Skin epidermis (tissue), 12 donors: ENCODE measurements at regions not wholly inside any gene's neighbourhood (a gene's known extent, or its start where the extent isn't known, plus 50 kb on each side); places are given as distances from the start of the nearest gene placed in this dataset.

Source experiments
- H3K27ac ChIP-seq, 21 experiments: fragments of 200-600 bp; sonication (generic) in 11 of 21; one replicate each; pipeline ENCODE4 v1.5.0; 2020; ENCODE audit warnings: mild to moderate bottlenecking in 3 of 21, inconsistent platforms in 2 of 21, moderate library complexity in 2 of 21
- H3K4me3 ChIP-seq, 7 experiments: fragments of 200-600 bp; sonication (generic) in 2 of 7; one replicate each; pipeline ENCODE4 v1.5.0; 2020; ENCODE audit warnings: inconsistent platforms in 2 of 7, mild to moderate bottlenecking in 2 of 7, moderate library complexity in 1 of 7

DNA sequence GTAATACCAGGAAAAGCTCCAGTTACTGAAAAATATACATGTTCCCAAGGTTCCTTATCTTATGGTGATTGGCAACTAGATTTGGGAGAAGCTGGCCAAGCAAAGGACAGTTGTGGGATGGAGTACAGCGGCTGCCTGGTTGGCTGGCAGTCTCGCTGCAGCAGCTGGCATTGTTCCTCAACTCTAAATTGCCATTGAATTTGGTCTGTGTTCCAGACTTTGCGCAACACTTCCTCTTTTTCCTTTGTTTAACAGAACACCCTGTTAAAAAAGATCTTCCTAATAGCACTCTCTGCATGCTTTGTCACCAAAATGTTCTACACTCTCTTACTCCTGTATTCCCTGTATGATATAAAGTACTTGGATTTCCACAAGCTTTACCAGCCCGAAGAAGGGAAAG lies 420.6 kb upstream of the RBMS3 start:
- Histone ChIP-seq H3K27ac (no peak overlapping the region), H3K4me3 (no peak overlapping the region)

DNA sequence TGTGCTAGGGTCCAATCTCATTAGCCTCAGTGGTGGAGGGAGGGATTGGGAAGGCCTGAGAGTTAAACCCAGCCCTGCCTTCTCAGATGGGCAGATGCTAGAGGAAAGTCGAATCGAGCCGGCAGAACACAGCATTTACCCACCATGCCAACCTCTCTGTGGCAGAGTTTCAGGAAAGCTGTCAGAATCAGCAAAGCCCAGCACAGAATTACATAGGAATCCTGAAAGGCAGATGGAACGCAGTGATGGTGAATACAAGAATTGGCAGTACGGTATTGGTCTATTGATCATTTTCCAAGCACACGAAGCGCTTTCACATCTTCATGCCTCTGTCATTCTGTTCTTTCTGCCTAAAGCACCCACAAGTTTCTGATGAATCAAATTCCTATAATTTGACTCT lies 417.7 kb upstream of the RBMS3 start:
- no peak overlapping the region for H3K27ac ChIP-seq
- no peak overlapping the region for H3K4me3 ChIP-seq

DNA sequence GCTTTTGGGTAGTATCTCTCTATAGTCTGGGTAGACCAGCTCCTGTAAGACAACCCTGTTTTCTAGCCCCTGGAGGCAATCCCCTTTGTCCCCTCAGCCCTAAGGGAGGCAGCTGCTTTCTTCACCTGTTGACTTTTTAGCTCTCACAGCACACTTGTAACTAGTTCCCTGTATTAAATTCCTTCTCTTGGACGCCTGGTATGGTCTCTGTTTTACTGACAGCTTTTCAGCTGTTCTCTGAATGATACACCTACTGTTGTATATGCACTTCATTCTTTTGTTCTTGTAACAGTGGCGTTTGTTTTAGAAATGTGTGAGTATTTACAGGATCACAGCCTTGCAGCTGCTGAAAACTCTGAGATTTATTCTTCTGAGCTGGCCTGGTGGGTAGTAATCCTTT lies 413.0 kb upstream of the RBMS3 start:
- H3K27ac ChIP-seq = no peak overlapping the region
- H3K4me3 ChIP-seq = no peak overlapping the region

DNA sequence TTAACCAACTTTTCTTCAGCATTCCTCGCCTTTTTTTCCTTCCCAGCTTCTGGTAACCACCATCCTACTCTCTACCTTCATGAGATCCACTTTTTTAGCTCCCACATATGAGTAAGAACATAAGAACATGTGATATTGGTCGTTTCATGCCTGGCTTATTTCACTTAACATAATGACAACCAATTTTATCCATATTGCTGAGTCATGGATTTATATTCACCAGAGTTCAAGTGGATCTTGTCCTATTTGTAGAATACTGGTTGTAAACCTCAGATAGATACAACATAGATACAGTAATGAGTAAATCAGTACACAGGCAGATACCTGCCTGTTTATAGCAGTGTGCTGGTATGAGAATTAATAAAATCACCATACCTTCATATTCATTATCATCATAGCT lies 412.0 kb upstream of the RBMS3 start:
- Histone ChIP-seq H3K4me3 (no peak overlapping the region), H3K27ac (no peak overlapping the region)

DNA sequence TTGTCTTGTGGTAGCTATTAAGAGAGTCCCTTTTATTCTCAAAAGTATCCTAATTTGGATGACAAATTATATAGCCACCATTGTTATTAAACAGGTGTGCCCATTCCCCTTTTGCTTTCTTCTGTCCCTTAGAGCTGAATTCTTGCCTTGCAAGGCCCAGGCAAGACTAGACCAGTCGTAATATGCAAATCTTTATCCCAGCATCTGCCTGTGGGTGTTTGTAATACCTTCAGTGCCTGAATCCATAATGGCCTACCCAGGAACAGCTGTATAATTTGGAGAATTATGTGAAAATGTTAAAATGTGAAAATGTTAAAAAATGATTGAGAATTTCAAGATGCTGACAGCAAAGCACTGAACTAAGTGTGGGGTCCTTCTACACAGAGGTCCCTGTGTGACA lies 403.0 kb upstream of the RBMS3 start:
- Histone ChIP-seq H3K4me3 (no peak overlapping the region), H3K27ac (no peak overlapping the region)

DNA sequence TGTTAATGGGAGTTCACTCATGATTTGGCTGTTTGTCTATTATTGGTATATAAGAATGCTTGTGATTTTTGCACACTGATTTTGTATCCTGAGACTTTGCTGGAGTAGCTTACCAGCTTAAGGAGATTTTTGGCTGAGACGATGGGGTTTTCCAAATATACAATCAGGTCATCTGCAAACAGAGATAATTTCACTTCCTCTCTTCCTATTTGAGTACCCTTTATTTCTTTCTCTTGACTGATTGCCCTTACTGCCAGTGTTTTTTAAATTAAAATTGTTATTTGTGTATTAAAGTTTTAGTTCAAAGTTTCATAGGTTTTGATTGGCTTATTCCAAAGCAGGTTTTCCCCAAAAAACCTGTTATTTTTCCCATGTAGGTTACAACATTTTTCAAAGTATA lies 390.5 kb upstream of the RBMS3 start:
- Histone ChIP-seq H3K27ac (no peak overlapping the region), H3K4me3 (no peak overlapping the region)

DNA sequence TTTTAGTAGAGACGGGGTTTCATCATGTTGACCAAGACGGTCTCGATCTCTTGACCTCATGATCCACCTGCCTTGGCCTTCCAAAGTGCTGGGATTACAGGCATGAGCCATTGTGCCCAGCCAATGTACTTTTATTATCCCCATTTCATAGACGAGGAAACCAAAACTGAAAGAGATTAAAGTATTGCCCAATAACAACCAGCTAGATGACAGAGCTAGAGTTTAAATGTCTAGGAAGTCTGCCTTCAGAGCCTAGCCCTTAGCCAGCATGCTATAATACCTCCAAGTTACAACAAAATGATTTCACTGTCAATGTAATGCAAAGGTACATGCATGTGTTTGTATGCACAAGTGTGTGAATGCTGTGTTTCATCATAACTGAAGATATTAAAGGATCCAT lies 389.4 kb upstream of the RBMS3 start:
- no peak overlapping the region for H3K4me3 ChIP-seq

DNA sequence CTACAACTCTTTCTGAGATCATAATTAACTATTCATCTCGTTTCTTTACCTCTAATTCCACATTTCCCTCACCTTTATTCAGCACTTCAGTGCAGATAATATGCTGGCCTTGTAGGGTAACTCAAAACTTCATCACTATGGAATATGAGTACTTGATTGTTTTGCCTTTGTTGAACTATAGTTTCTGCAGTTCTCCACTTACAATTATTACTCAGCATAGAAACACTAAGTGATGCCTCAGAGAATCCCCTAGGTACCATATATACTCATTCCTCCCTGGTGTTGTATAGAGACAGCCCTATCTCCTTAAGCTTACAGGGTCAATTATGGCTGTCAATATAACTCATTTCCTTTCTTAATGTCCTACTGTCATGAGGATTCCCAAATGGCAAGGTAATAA lies 380.6 kb upstream of the RBMS3 start:
- H3K27ac ChIP-seq = peak overlapping the region in 1 of 21 experiments; percentile 8
- no peak overlapping the region for H3K4me3 ChIP-seq

More for the DNA sequence above, 389.4 kb upstream of the RBMS3 start:
- no peak overlapping the region for H3K27ac ChIP-seq

DNA sequence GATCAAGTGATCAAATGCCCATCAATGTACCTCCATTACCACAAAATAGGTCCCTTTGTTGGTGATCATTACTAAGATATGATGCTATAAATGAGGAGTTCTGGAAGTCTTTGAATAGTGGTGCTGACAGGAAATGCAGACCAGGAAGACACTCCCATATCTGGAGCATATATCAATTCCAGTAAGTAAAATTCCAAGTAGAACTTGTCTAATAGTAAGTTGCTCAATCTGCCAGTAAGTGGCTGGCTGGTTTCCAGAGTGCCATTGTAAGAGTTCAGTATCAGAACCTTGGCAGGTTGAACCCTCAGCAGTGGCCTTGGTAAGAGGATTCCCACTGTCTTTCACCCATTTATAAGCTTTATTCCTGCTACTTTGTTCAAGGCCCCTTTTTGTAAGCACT lies 379.9 kb upstream of the RBMS3 start:
- Histone ChIP-seq H3K4me3 (no peak overlapping the region), H3K27ac (peak overlapping the region in 2 of 21 experiments; percentile 23 to 38)

DNA sequence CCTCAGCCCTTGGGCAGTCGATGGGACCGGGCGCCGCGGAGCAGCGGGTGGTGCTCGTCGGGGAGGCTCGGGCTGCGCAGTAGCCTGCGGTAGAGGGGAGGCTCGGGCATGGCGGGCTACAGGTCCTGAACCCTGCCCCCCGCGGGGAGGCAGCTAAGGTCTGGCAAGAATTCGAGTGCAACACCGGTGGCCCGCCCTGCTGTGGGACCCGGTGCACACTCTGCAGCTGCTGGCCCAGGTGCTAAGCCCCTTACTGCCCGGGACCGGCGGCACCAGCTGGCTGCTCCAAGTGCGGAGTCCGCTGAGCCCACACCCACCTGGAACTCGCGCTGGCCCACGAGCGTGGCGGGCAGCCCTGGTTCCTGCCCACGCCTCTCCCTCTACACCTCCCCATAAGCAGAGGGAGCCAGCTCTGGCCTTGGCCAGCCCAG lies 377.7 kb upstream of the RBMS3 start:
- H3K4me3 ChIP-seq = no peak overlapping the region
- no peak overlapping the region for H3K27ac ChIP-seq

DNA sequence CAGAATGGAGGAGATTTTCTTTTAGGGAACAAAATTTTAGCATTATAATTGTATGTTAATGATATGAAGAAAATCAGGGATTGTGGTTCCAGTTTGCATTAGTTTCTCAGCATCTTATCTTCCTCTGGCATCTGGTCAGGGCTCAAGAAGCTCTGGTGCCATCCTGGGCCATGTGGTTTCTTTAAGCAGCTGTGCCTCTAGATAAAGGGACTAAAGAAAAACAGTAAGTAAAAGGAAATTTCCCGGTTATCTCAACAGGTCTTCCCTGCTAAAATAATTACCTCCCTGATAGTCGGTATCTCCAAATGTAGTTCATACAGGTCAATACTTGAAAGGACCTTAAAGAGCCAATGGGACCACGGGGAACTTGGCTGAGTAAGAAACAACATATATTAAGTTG lies 375.1 kb upstream of the RBMS3 start:
- H3K27ac ChIP-seq = no peak overlapping the region
- H3K4me3 ChIP-seq = no peak overlapping the region

DNA sequence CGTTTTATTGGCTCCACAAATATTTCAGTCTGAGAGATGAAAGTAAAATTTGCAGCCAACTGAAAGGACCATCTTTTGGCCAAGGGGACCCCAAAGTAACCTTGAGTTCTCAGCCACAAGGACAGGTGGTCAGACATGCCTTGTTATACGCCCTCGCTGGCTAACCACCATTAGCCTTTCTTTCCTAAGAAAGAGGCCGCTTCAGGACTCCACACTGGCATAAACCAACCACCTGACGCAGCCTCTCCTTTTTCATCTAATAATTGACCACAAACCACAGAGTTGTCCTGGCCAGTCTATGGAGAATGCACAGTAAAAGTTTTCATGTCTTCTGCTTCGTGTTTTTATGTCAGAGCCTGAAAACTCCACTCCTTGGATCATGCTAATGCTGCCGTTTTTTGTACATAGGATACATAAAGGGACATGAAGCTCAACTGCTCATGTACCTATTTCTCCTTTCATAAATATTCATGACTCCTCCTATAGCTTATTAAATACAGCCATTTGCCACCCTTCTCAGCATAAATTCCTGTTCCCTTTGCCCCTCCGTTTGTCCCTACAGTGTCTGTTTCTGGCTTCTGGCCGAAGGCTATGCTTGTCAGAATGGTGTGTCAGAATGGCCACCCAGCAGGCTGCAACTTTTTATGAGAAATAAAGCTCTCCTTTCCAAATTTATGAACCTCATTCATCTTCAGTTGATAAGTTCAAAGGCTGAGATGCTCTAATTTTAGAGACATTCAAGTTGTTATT lies 374.1 kb upstream of the RBMS3 start:
- H3K4me3 ChIP-seq = no peak overlapping the region

DNA sequence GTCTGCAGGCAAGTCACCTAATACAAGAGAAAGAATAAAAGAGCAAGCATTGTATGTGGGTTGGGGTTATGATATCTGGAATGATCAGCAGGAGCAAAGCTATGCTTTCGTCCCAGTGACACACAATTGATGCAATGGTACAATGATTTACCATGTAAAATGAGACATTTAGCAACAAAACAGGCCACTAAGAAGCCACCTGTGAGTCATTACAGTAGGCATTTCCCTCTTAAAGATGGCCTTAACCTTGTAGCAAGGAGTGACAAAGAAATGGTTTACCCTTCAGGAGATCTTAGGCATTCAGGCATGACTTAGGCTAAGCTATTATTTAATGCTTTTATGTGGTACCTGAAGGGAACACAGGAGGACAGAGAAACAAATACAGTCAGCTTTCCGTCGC lies 373.3 kb upstream of the RBMS3 start:
- Histone ChIP-seq H3K27ac (no peak overlapping the region), H3K4me3 (no peak overlapping the region)

More for the DNA sequence above, 374.1 kb upstream of the RBMS3 start:
- H3K27ac ChIP-seq = no peak overlapping the region

DNA sequence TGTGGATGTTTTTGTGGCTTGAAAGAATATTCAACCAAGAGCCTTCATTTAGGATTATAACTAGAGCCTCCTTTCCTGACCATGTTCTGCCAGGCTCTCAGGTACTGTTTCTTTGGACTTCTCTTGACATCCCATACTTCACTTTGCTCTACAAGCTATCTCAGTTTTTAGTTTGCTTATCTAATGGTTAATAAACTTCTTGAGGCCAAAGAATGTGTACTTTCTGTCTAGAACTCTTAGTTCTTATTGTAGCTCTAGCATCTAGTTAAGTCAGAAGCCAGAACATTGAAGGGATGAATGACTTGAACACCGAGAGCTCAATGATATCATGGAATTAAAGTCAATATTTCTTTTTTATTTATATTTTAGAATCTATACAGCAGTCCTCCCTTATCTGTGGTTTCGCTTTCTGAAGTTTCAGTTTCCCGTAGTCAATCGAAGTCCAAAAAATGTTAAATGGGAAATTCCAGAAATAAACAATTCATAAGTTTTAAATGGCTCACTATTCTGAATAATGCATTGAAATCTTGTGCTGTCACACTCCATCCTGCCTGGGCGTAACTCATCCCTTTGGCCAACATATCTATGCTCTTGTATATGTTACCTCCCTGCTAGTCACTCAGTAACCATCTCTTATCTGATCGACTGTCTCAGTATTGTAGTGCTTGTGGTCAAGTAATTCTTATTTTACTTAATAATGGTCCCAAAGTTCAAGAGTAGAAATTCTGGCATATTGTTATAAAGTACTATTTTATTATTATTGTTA lies 368.6 kb upstream of the RBMS3 start:
- Histone ChIP-seq H3K4me3 (no peak overlapping the region), H3K27ac (no peak overlapping the region)

DNA sequence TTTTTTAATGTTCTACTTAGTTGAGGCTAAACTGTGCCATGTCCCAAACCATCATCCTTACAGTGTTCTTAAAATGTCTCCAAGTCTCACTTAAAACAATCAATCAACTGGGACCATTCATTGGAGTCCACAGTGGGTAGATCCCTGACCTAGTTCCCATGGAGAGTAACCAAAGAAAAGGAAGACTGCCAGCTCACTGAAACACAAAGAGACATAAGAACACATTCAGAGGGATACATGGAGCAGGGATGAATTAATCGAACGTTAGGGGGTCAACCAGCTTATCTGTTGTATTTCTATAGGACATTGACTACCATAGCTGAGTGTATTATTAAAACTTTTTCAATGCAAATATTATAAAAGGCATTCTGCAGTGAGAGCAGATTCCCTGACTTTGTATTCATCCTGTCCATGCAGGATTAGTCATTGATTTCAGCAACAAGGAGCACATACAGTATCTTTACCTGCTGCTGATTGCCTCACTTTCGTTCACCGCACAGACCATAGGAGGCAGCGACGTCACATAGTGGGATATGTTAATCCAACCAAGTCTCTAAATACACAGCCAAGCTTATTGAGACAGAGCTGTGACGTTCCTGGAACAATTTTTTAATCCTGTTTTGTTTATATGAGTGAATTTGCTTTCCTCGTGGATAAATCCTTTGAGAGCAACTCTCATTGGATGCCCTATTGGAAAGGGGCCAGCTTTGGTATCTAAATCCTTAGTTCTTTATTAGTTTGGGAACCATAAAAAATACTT lies 364.9 kb upstream of the RBMS3 start:
- H3K4me3 ChIP-seq = peak overlapping the region in 1 of 7 experiments; percentile 1
- peak overlapping the region in 2 of 21 experiments; percentile 30 to 49 for H3K27ac ChIP-seq

DNA sequence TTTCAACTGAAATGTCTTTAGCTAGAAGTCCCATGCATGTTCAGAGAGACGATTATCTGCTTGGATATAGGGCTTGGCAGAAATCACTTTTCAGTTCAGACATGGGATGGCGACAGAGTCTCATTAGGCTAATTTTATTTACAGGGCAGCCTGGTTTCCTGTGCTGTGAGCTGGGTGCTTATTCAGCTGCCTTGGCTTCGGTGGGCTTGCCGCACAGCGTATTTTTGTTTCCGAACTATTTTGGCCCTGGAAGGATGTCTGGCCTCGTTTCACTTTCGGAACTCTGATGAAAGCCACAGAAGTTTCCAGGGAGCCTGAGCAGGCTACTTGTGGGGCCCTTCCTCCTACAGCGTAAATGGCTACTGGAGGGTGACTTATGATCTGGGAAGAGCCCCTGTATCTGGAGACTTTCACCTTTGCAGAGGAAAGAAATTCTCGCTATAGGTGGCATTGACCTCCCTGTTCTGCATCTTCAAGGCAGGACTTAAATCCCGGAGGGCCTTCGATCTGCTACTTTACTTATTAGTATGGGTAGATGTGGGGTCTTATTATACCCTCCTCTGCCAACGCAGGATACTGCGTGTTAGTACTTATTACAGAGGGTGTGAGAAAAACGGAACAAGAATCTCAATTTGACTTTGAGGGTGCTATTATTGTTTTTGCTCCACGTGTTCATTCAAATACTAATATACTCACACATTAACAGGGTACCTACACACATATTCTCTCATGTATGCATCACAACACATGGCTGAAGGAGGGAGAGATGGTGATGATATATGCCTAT lies 364.0 kb upstream of the RBMS3 start:
- peak overlapping the region in 4 of 21 experiments; percentile 10 to 49 (median 25) for H3K27ac ChIP-seq
- H3K4me3 ChIP-seq = peak overlapping the region in 3 of 7 experiments; percentile 1 to 18 (median 5)

DNA sequence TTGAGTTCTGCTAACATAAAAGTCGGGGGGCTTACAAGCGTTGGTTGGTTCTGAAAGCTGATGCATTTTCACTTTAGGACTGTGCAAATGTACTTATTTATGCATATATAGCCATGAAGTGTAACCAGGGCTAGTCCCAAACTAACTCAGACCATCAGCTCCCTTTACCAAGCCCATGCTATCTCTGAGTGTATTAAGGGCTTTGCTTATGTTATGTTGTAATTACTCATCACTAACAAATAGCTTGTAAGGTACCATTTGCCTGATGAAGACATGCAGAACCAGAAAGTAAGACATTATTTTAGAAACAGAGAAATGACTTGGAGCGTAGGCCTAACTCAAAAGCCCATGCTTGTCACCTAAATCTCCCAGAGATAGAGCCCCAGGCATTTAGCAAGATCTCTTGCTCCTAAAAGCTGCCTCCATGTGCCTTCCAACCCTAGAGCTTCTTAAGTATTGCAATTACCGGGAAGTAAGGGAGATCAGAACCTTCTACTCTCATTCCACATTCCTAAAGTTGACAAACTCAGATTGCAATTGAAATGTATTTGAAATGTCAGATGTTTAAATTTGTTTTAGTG lies 362.9 kb upstream of the RBMS3 start:
- peak overlapping the region in 1 of 21 experiments; percentile 29 for H3K27ac ChIP-seq
- H3K4me3 ChIP-seq = no peak overlapping the region

DNA sequence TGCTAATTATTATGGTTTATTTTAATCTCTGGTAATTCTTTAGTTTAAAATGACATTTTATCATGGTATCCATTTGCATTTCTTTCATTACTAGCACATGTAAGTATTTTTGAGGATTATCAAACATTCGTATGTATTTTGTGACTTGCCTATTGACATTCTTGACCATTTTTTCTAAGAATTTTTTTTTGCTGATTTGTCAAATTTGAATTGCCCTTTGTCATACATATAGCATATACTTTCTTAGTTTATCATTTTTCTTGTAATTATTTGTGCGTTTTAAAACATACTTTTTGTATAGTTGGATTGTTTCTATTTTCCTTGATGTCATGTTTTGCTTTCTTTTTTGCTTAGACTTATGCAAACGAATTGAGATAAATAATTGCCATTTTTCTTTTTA lies 358.5 kb upstream of the RBMS3 start:
- H3K27ac ChIP-seq = no peak overlapping the region

DNA sequence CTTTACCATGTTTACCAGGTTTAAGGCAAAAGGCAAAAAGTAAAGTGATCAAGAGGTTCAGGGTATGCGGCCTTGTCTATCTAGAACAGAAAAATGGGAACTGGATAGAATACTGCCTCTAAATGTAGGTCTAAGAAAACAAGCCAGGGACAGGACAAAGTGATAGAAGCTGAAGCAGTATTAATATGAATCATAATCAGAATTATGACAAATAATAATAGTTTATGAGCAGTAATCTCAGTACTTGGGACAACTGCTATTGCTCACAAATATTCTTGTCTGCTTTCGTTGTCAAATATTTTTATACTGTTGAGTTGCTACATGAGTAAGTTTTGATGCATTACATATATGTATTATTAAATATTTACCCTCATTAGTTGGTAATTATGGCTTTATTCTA lies 356.9 kb upstream of the RBMS3 start:
- no peak overlapping the region for H3K27ac ChIP-seq
- no peak overlapping the region for H3K4me3 ChIP-seq

More for the DNA sequence above, 358.5 kb upstream of the RBMS3 start:
- no peak overlapping the region for H3K4me3 ChIP-seq
